PC-3 (cell line): ENCODE measurements at regions not wholly inside any gene's neighbourhood (a gene's known extent, or its start where the extent isn't known, plus 50 kb on each side); places are given as distances from the start of the nearest gene placed in this dataset.

Experiments used
- ATAC-seq: fragments of 200-7000 bp; cut with Tn5 transposase; 2 replicates; pipeline ENCODE4 v1.9.1; 2020; ENCODE audit warnings: mild to moderate bottlenecking, moderate library complexity
- BruUV-seq: library from RNA; stranded (reverse); fragments of 400-500 nt; replicated peaks from 2 replicates; lab custom pipeline; 2021; lab: Mats Ljungman, UMichigan
- CTCF ChIA-PET: fragments of 300-600 bp; sonication (Branson Sonifier 250); formaldehyde crosslinking; loops from one replicate; lab custom pipeline; 2022; ENCODE audit warnings: antibody characterized with exemption; lab: Charles Lee
- POLR2A ChIA-PET: fragments of 300-600 bp; sonication (Branson Sonifier 250); formaldehyde crosslinking; loops from one replicate; lab custom pipeline; 2022; ENCODE audit warnings: antibody characterized with exemption; ENCODE audit not compliant: unreplicated experiment; lab: Charles Lee
- DNase-seq: peaks from one replicate; pipeline ENCODE4 v3.0.0-alpha.2; 2015
- H2AFZ ChIP-seq: fragments of 300-600 bp; sonication (generic); 2 replicates; pipeline ENCODE4 v1.6.0; 2016; ENCODE audit warnings: antibody characterized with exemption, low read length
- H3F3A ChIP-seq: fragments of 300-600 bp; sonication (generic); one replicate; pipeline ENCODE4 v1.6.0; 2017; ENCODE audit warnings: antibody characterized with exemption, low read length, control low read depth, mild to moderate bottlenecking; ENCODE audit not compliant: unreplicated experiment
- H3K27ac ChIP-seq: fragments of 300-600 bp; sonication (generic); 2 replicates; pipeline ENCODE4 v1.5.1; 2016; ENCODE audit warnings: mild to moderate bottlenecking, low read length
- H3K27me3 ChIP-seq: fragments of 300-600 bp; sonication (generic); 2 replicates; pipeline ENCODE4 v1.6.1; 2016; ENCODE audit warnings: low read length, mixed read lengths
- H3K36me3 ChIP-seq: fragments of 300-600 bp; sonication (generic); 2 replicates; pipeline ENCODE4 v1.6.1; 2016; ENCODE audit warnings: low read depth, mixed run types, low read length, mixed read lengths
- H3K4me1 ChIP-seq: fragments of 300-600 bp; sonication (generic); 2 replicates; pipeline ENCODE4 v1.5.1; 2016; ENCODE audit warnings: low read length; ENCODE audit not compliant: insufficient read depth
- H3K4me2 ChIP-seq: fragments of 300-600 bp; sonication (generic); 2 replicates; pipeline ENCODE4 v1.6.0; 2016; ENCODE audit warnings: low read length
- H3K4me3 ChIP-seq: fragments of 300-600 bp; sonication (generic); 2 replicates; pipeline ENCODE4 v1.5.1; 2016; ENCODE audit warnings: mild to moderate bottlenecking, low read length, mixed read lengths
- H3K79me2 ChIP-seq: fragments of 300-600 bp; sonication (generic); 2 replicates; pipeline ENCODE4 v1.6.1; 2017; ENCODE audit warnings: low read length, mixed read lengths
- H3K9ac ChIP-seq: fragments of 300-600 bp; sonication (generic); 2 replicates; pipeline ENCODE4 v1.6.0; 2016; ENCODE audit warnings: mild to moderate bottlenecking, low read length
- H3K9me2 ChIP-seq: fragments of 300-600 bp; sonication (generic); replicated peaks from 2 replicates; pipeline ENCODE4 v1.6.1; 2016; ENCODE audit warnings: mixed run types, low read length, mixed read lengths
- H3K9me3 ChIP-seq: fragments of 300-600 bp; sonication (generic); 2 replicates; pipeline ENCODE4 v1.6.1; 2016; ENCODE audit warnings: low read length, mixed read lengths
- H4K20me1 ChIP-seq: fragments of 300-600 bp; sonication (generic); 2 replicates; pipeline ENCODE4 v1.6.1; 2016; ENCODE audit warnings: low read length, mixed read lengths
- CTCF ChIP-seq: fragments of 300-600 bp; sonication (generic); conservative IDR thresholded peaks from 2 replicates; pipeline ENCODE4 v1.5.1; 2017; ENCODE audit warnings: antibody characterized with exemption, low read depth, mild to moderate bottlenecking, low read length
- EZH2 ChIP-seq: fragments of 300-600 bp; sonication (generic); IDR thresholded peaks from one replicate; pipeline ENCODE4 v1.6.1; 2017; ENCODE audit warnings: antibody characterized with exemption, mild to moderate bottlenecking, low read length; ENCODE audit not compliant: unreplicated experiment
- EZH2phosphoT487 ChIP-seq: fragments of 300-600 bp; sonication (generic); IDR thresholded peaks from 2 replicates; pipeline ENCODE4 v1.6.1; 2018; ENCODE audit warnings: mild to moderate bottlenecking, antibody characterized with exemption, low read length, borderline replicate concordance
- intact Hi-C: fragments of 100-400 bp; cut with micrococcal nuclease; formaldehyde crosslinking; loops from 2 replicates; pipeline ENCODE4 v1.9.0; 2023

- Histone ChIP-seq H3F3A (no peaks in the 10 kb centered on the region), H3K4me3 (no peak overlapping the region), H3K9me3 (no peaks in the 10 kb centered on the region), H4K20me1 (no peaks in the 10 kb centered on the region), H3K9ac (no peak overlapping the region), H3K4me1 (no peaks in the 10 kb centered on the region), H2AFZ (no peak overlapping the region), H3K9me2 (no peaks in the 10 kb centered on the region), H3K27ac (no peak overlapping the region), H3K4me2 (no peak overlapping the region), H3K79me2 (no peaks in the 10 kb centered on the region), H3K27me3 (no peaks in the 10 kb centered on the region), H3K36me3 (no peaks in the 10 kb centered on the region)
- ChIA-PET CTCF (no interaction called here), POLR2A (no interaction called here)
- BruUV-seq: no TSS peak
- ATAC-seq: no peak
- intact Hi-C loops: no loop called here
- no peak for TF ChIP-seq EZH2
- no peak for TF ChIP-seq EZH2phosphoT487
- TF ChIP-seq CTCF: no peak
- DNase-seq: no peak
Observed at GRCh38 chr5:155759984-155760383, 567.0 kb upstream of the SGCD start.

GRCh38 chr5:155761502-155761901 lies 565.5 kb upstream of the SGCD start:
- Histone ChIP-seq H3K27ac (no peak overlapping the region), H3K9me2 (no peaks in the 10 kb centered on the region), H3K4me2 (no peak overlapping the region), H3K9me3 (no peaks in the 10 kb centered on the region), H3K4me1 (no peaks in the 10 kb centered on the region), H3F3A (no peaks in the 10 kb centered on the region), H3K9ac (no peak overlapping the region), H2AFZ (no peak overlapping the region), H3K4me3 (no peak overlapping the region), H3K27me3 (no peaks in the 10 kb centered on the region), H4K20me1 (no peaks in the 10 kb centered on the region), H3K79me2 (no peaks in the 10 kb centered on the region), H3K36me3 (no peaks in the 10 kb centered on the region)
- DNase-seq (no peak), ATAC-seq (no peak)
- intact Hi-C loops: no loop called here
- POLR2A ChIA-PET: no interaction called here
- CTCF ChIA-PET: no interaction called here
- BruUV-seq: no TSS peak
- TF ChIP-seq EZH2phosphoT487 (no peak), EZH2 (no peak), CTCF (no peak)

- no peaks in the 10 kb centered on the region for H3F3A ChIP-seq
- CTCF ChIA-PET: no interaction called here
- no peaks in the 10 kb centered on the region for H3K9me2 ChIP-seq
- no peaks in the 10 kb centered on the region for H3K79me2 ChIP-seq
- DNase-seq: no peak
- no peak overlapping the region for H3K4me2 ChIP-seq
- TF ChIP-seq EZH2phosphoT487: no peak
- TF ChIP-seq EZH2: no peak
- no peaks in the 10 kb centered on the region for H3K9me3 ChIP-seq
- POLR2A ChIA-PET: no interaction called here
- H3K4me3 ChIP-seq: no peak overlapping the region
- no TSS peak for BruUV-seq
- H3K9ac ChIP-seq: no peak overlapping the region
- H3K27me3 ChIP-seq: no peaks in the 10 kb centered on the region
- H4K20me1 ChIP-seq: no peaks in the 10 kb centered on the region
- no peaks in the 10 kb centered on the region for H3K36me3 ChIP-seq
- ATAC-seq: no peak
- intact Hi-C loops: no loop called here
- H3K27ac ChIP-seq: no peak overlapping the region
- no peaks in the 10 kb centered on the region for H3K4me1 ChIP-seq
- H2AFZ ChIP-seq: no peak overlapping the region
Observed at GRCh38 chr5:155765715-155766114, 561.2 kb upstream of the SGCD start.
